Activated T-cell treated with anti-CD3 and anti-CD28 coated beads for 48 hours (primary cell): ENCODE measurements at regions not wholly inside any gene's neighbourhood (a gene's known extent, or its start where the extent isn't known, plus 50 kb on each side); places are given as distances from the start of the nearest gene placed in this dataset.

Experiments
- DNase-seq: peaks from one replicate; pipeline ENCODE4 v3.0.0-alpha.2; 2020; ENCODE audit warnings: low read depth

DNA sequence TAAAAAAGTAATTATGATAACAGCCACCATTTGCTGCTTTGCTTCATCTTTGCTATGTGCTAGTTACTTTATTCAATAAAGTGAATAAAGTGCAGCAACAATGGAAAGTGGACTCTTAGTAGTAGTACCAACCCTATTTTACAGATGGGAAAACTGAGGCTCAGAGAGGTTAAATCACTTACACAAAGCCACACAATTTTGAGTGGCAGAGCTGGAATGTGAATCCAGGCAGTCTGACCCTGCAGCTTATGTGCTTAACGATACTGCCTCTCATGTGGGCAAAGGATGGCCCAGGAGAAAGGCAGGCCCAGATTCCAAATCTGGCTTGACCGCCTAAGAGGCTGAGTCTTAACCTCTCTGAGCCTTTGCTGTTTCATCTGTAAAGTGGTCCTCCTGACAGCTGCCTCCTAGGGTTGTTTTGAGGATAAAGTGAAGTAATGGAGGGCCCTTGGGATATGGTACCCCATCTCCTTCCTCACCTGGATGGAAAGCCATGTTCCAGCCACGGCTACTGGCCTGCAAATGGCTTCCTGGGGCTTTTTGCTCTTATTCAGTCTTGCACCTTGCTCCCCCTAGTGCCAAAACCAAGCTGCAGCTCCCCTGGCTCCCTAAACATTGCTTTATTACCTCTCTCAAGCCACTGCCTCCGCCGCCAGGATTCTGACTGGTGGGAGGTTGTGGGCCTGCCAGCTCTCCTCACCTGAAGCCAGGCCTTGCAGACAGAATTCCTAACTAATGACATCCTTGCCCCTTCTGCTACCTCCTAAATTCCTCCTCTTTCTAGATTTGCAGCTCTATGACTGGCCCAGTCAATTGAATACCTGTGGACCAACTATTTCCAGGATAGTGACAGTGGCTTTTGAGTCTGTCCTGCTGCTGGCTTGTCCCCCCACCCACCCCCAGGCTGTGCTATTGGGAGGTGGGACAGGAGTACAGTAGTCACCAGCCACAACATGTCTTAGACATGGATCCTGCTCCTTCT lies 283.3 kb upstream of the PWP1 start:
- DNase-seq, result peak; percentile 46

- peak; percentile 12 for DNase-seq
These were observed 280.6 kb upstream of the PWP1 start for GRCh38 chr12:107404981-107405380.

GRCh38 chr12:107405436-107405835 lies 280.2 kb upstream of the PWP1 start:
- no peak for DNase-seq

- DNase-seq, result no peak
These were observed 278.7 kb upstream of the PWP1 start for GRCh38 chr12:107406932-107407331.

DNA sequence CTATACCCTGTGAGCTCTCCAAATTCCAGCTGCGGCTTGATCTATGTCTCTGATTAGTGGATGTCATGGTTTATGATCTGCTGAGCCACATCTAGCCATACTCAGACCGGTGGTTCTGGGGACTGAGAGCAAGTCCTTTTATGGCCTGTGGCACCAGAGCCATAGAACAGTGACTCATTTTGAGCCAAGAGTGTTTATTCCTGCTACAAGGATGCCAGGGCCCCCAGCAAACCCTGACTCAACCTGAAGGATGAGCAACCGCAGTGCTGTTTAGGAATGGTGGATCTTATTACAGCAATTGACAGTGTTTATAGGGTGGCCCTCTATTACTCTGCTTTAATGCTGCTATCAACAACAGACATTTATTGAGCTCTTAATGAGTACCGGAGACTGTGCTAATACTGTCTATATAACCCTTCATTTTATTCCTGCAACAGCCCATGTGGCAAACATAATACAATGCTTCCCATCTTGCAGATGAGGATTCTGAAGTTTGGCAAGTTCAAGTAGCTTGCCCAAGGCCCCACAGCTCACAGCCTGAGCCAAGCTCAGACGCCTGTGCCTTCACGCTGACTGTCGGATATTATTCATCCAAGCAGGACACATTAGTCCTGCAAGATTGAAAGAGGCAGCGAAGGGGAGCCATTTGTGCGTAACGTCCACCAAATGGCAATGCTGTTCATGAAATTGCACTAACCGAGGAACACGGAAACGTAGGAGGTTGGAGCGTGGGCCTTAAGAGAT lies 273.6 kb upstream of the PWP1 start:
- DNase-seq, result no peak

DNA sequence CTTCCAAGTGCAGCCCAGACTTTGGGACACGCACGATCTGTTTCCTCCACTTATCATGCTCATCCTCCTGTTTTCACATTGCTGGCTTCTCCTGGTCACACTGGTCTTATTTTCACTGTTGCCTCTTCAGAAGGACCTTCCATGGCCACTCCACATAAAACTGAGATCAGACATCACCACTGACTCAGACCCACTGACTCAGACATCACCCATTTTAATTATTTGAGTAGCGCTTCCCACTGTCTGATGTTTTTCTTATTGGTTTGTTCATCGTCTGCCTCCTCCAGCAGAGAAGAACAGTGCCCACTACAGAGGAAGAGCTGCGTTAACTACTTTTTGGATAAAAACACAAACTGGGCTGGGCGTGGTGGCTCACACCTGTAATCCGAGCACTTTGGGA lies 270.5 kb upstream of the PWP1 start:
- no peak for DNase-seq

- no peak for DNase-seq
These were observed 269.8 kb upstream of the PWP1 start for GRCh38 chr12:107415834-107416233.

- DNase-seq, result no peak
These were observed 268.6 kb upstream of the PWP1 start for GRCh38 chr12:107417004-107417403.

DNA sequence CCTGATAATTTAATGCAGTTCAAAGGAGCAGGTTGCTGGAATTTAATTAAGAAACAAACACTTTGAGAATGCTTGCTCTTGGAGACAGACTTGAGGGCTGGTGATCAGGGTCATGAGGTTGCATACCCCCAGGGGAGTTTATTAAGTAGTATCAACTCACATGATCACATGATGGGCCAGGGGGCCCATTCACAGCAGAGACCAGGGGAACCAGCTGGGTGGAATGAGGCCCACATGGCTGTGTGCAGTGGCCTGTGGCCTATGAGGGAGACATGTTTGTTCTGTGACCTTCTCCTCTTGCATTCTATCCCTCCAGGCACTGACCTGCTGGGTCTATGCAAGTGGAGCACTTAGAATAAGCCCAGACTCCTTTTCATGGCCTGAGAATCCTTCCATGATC lies 266.6 kb upstream of the PWP1 start:
- no peak for DNase-seq

DNA sequence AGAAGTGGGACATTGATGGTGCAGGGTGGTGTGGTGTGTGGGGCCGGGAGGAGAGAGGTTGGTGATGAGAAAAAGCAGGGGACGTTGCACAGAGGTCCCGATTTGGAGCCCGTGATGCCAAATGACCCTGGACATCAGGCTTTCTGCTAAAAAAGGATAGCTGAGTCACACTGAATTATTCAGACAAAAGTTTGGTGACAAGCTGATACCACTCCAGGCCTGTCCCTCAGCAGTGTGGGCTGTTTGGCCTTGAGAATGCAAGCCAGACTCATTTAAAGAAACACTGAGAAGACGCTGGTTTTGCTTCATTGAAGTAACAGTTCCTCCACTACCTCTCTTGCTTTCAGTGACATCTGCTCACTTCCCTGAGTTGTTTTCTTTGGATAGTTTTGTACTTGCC lies 262.1 kb upstream of the PWP1 start:
- no peak for DNase-seq

DNA sequence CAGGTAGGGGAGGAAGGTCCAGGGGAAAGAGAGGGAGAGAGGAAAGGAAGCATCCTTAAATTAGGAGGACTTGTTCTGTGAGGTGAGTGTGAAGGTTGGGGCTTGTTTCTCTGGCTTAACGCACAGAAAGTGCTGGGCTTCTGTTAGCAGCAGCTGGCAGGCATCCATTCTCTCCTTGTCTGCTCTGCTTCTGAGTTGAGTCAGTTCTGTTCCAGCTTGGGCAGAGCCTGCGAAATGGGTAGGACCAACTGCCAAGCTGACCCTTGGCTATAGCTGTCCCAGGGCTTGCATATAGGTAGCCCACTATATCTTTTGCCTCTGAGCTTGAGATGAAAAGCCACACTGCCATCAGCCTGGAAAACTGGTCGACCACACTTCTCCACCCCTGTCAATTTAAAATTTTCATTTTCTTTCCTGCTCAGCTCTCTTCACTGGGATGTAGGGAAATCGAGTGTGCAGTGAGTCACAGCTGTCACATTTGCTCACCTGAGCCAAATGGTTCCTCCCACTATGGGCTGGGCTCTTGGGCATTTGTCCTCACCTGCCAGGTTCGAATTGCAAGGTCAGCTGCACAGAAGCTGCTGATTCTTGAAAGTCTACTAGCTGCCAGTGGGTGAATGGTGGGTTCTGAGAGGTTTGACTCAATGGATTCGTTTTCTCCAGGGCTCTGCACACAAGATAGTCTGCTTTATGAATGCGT lies 256.4 kb upstream of the PWP1 start:
- DNase-seq, result no peak

- DNase-seq, result no peak
These were observed 253.7 kb upstream of the PWP1 start for GRCh38 chr12:107431942-107432341.

DNA sequence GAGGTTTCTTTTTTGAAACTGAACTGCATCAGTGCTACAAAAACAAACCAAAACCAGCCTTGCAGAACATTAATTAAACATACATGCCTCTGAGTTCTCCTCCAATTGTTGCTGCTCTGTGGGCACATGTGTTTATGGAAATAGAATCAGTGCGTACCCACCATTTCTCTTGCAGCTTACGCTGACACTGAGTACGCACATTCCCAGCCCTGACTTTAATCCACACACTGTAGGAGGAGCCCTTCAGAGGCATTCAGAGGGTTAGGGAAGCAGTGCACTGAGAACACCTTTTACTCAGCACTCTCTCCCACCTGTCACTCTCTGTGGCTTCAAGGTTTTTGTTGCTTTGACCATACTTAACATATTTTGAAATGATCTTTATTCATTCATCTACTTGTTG lies 250.5 kb upstream of the PWP1 start:
- DNase-seq, result no peak

DNA sequence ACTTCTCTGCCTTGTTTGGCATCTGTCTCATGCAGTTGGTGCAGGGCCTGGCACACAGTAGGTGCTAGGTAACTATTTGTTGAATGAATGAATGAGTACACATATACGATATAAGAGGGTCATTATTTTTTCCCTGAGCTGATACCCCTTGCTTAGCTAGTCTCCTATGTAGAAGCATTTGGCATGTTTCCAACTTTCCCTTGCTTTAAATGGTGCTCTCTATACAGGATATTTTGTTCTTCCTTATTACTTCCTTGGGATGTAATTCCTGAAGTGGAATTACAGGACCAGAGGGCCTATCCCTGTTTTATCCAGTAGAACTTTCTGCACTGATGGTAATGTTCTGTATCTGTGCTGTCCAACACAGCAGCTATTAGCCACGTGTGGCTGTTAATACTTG lies 250.1 kb upstream of the PWP1 start:
- DNase-seq, result no peak

GRCh38 chr12:107436376-107436775 lies 249.2 kb upstream of the PWP1 start:
- DNase-seq, result no peak

GRCh38 chr12:107436836-107437235 lies 248.8 kb upstream of the PWP1 start:
- DNase-seq, result no peak

GRCh38 chr12:107437954-107438353 lies 247.6 kb upstream of the PWP1 start:
- no peak for DNase-seq

DNA sequence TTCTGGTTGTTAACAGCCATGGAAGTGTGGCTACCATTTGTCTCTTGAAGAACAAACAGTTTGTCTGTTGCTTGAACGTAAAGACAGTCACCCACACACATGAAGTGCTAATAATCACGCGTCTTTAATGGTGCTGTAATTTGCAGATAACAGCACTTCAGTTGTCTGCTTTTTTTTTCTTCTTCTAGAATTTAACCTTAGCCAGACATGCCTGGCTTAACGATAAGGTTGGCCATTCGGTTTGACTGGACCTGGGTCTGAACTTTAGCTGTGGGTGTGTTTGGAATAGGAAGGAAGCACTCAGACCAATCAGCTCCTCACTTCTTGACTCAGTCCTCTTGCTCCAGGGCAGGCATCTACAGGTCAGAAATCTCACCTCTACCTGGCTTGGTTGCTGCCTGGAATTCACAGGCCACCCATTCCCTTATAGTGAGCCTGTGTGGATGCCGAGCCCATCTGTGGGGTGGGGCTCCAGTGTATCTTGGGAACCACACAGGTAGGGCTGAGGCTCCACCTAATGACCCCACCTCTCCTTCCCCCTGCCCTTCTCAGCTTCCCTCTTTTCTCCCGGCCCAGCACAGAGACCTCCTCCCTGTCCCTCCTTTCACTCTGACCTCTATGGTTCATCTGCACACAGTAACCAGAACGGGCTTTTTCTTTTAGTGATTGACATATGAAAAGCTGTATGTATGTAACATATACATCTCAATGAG lies 246.4 kb upstream of the PWP1 start:
- no peak for DNase-seq

GRCh38 chr12:107440606-107441005 lies 245.0 kb upstream of the PWP1 start:
- DNase-seq, result no peak

DNA sequence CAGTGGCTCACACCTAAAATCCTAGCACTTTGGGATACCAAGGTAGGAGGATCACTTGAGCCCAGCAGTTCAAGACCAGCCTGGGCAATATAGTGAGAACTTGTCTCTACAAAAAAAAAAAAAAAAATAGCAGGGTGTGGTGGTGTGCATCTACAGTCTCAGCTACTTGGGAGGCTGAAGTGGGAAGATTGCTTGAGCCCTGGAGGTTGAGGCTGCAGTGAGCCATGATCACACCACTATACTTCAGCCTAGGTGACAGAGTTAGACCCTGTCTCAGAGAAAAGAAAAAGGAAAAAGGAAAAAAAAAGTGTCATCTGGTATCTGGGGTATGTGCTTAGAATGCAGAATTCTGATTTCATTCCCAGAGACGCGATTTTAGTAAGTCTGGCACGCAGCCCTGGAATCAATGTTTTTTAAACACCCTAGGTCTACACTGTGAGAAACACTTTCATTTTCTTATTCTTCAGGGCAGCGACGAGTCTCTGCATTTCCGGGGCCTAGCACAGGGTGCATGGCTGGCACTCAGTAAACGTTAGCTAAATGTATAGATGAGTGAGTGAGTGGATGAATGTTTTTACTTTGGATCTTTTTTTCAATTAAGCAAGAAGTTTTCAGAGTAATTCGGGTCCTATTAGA lies 243.8 kb upstream of the PWP1 start:
- DNase-seq, result no peak

DNA sequence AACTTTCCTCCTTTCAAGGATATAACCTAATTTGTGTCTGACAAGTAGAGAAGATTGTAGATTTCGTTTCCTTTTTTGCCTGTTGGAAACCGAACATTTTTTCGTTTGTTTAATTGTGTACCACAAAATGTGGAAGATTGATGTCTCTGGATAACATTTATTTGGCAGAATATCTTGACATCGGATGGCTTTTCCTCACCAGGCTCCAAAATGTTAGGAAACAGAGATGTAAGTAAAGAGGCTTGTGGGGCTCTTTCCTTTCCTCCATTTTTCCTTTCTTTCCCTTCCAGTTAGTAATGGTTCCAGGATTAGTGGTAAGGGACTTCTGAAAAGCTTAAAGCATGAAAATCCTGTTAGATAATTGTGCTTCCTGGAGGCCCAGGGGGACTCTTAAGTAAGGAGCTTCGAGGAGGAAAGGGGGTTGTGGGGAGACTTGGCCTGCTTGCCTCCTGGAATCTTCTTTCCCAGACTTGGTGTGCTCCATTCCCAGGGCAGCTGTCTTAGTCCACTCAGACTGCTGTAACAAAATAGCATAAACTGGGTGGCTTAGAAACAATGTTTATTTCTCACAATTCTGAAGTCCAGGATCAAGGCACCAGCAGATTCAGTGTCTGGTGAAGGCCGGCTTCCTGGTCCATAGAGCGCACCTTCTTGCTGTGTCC lies 243.1 kb upstream of the PWP1 start:
- no peak for DNase-seq
